ENCODE measurements at regions not wholly inside any gene's neighbourhood (a gene's known extent, or its start where the extent isn't known, plus 50 kb on each side); places are given as distances from the start of the nearest gene placed in this dataset.

DNA sequence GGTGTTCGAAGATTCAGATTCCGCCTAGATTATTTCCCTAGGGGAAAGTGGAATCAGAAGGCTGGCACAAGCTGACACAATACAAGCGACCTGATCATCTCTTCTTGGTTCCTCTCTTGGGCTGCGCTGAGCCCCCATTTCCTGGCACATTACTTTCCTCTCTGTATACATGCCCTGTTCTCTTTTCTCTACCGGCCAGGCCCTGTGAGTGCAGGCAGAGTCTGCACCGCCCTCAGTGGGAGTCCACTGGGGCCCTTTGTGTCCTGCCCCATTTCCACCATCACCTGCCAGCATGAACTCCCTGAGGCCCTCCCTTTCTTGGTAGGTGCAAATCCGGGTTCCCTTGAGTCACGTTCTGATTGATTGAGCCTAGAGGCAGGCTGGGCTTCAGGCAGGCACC lies 287.9 kb downstream of the MSX2 start:
- in situ Hi-C loops (cut with MboI; ENCODE audit: low pct_unique_long_range_greater_than_20kb in 2 of 9, low sequenced_read_pairs in 9 of 9, unreplicated experiment in 9 of 9) = no loop called here
- no peak for ATAC-seq (replicated peaks in 6 of 8)

DNA sequence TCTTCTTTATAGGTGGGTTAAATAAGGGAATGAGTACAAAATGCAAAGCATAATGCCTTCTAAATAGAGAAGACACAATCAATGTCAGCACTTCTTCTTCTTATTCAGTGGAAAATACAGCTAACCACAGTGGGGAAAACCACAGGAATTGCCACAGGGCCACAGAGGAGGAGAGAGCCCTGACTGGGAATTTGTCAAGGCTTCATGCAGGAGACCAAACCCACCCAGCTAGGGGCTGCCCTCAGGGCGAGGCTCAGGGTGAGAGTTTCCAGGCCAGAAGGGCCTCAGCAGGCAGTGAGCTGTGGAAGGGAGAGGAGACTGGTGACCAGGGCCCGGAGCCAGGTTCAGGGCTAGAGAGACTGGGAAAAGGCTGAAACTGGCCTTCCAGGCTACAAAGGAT lies 279.1 kb downstream of the MSX2 start:
- no peak for ATAC-seq (replicated peaks in 6 of 8)
- in situ Hi-C loops (cut with MboI; ENCODE audit: low pct_unique_long_range_greater_than_20kb in 2 of 9, low sequenced_read_pairs in 9 of 9, unreplicated experiment in 9 of 9) = no loop called here
- Histone ChIP-seq H3K4me1 (replicated peaks in 1 of 2) (no peaks in the 10 kb centered on the region), H3K27ac (no peak overlapping the region), H3K4me3 (no peak overlapping the region)
- 0 to 100% (median 71%) methylated on average over 1 to 2 of the region's 2 CpGs; no CpG with 5 or more reads in 7 of the 10 experiments for WGBS, 10 experiments

More for the DNA sequence above, 287.9 kb downstream of the MSX2 start:
- H3K4me3 ChIP-seq = no peak overlapping the region
- no peaks in the 10 kb centered on the region for H3K4me1 ChIP-seq (replicated peaks in 1 of 2)
- H3K27ac ChIP-seq = no peak overlapping the region
- WGBS, 10 experiments = 0 to 94% (median 74%) methylated on average over 1 to 8 of the region's 8 CpGs; no CpG with 5 or more reads in 1 of the 10 experiments

DNA sequence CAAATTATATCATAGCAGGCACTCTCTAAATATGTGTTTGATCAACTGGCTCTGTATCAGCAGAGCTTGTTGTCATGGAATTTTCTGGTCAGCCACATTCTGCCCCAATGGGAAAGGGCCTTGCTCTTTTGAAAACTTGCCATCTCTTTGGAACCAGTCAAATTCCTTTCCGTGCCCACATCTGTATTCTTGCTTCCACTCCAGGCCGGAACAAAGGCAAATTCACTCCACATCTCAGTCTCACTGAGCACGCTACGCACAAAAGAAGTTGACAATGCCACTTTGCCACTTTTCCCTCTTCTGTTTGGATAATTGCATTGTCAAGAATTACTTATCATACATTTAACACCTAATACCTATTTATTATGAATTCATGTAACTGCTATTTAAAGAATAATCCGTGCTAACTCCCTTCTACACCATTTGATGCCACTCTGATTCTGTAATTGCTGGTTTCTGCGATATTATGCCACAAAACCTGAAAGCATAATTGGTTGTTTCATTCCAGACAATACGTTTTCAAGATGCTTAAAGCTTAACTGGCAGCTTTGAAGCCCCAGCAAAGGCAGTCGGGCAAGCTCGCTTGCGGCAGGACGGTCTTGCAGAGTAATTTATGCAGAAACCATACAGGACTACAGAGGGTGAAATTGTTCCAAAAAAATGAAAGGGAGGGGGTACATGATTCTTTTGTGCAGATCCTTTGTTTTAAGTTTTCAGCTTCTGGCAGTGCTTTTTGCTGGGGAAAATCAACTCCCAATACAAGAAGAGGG lies 277.7 kb downstream of the MSX2 start:
- H3K27ac ChIP-seq = no peak overlapping the region
- H3K4me1 ChIP-seq (replicated peaks in 1 of 2) = no peaks in the 10 kb centered on the region
- in situ Hi-C loops (cut with MboI; ENCODE audit: low pct_unique_long_range_greater_than_20kb in 2 of 9, low sequenced_read_pairs in 9 of 9, unreplicated experiment in 9 of 9) = no loop called here
- no peak for ATAC-seq (replicated peaks in 6 of 8)
- H3K4me3 ChIP-seq = no peak overlapping the region
- WGBS, 10 experiments = 12 to 73% (median 62%) methylated on average over 2 to 11 of the region's 11 CpGs; no CpG with 5 or more reads in 1 of the 10 experiments

DNA sequence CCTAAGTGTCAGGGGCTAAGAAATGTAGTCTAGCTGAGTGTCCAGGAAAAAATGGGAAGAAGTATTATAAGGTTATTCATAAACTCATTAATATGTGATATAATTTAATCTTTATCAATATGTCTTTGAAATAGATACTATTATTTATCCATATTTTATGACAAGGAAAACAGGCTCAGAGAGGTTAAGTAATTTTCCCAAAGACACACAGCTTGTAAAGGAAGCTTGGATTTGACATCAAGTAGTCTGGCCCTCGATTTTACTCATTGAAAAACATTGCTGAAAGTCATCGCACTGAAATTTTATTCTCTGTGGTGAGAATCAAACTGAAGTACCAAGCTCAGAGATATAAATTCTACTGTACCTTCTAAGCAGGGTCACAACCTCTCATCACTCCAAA lies 276.9 kb downstream of the MSX2 start:
- Histone ChIP-seq H3K27ac (no peak overlapping the region), H3K4me3 (no peak overlapping the region), H3K4me1 (replicated peaks in 1 of 2) (no peaks in the 10 kb centered on the region)
- in situ Hi-C loops (cut with MboI; ENCODE audit: low pct_unique_long_range_greater_than_20kb in 2 of 9, low sequenced_read_pairs in 9 of 9, unreplicated experiment in 9 of 9) = no loop called here
- 16 to 86% (median 31%) methylated on average over 1 to 2 of the region's 2 CpGs; no CpG with 5 or more reads in 4 of the 10 experiments for WGBS, 10 experiments
- ATAC-seq (replicated peaks in 6 of 8) = no peak

DNA sequence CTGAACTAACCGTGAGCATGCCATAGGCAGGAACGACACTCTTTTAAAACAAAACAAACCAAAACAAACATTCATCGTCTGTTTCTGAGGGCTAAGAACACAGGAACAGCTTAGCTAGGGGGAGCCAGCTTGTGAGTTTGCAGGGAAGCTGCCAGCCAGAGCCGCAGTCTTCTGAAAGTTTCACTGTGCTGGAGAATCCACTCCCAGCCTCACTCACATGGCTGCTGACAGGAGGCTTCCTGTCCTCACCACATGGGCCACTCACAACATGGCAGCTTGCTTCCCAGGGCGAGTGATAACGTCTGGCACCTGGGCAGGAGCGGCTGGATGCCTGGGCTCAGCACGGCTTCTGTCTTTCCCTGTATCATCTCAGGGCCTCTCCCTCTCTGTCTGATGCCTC lies 275.2 kb downstream of the MSX2 start:
- WGBS, 10 experiments = 0 to 69% (median 35%) methylated on average over 1 to 8 of the region's 8 CpGs; no CpG with 5 or more reads in 4 of the 10 experiments
- in situ Hi-C loops (cut with MboI; ENCODE audit: low pct_unique_long_range_greater_than_20kb in 2 of 9, low sequenced_read_pairs in 9 of 9, unreplicated experiment in 9 of 9) = no loop called here
- no peaks in the 10 kb centered on the region for H3K4me1 ChIP-seq (replicated peaks in 1 of 2)
- ATAC-seq (replicated peaks in 6 of 8) = peak in 1 of 8 experiments; percentile 26
- no peak overlapping the region for H3K4me3 ChIP-seq
- H3K27ac ChIP-seq = no peak overlapping the region

DNA sequence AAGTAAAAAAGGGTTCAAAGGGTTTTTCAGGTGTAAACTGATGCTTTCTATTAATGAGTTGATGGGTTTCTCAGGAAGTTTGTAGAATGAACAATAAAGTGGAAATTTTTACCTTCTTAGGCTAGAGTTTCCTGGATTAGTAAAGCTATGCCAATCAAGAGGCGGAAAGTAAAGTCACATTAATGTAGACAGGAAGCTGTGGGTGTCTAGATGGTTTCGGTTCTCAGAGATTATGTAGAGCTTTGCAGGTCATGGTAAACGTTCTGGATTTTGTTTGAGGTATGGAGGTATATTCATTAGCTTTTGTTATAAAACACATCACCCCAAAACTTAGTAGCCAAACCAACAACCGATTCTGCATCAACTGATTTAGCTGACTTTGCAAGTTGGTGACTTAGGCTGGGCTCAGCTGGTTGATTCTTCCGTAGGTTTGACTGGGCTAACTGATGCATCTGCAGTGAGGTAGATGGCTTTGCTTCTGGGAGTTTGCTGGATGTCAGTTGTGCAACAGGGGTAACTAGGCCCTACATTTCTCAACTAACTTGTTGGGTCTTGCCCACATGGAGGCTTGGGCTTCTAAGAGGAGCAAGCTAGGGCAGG lies 273.8 kb downstream of the MSX2 start:
- Histone ChIP-seq H3K27ac (no peak overlapping the region), H3K4me1 (replicated peaks in 1 of 2) (no peaks in the 10 kb centered on the region), H3K4me3 (no peak overlapping the region)
- WGBS, 10 experiments = 10 to 100% (median 76%) methylated on average over 1 to 5 of the region's 5 CpGs; no CpG with 5 or more reads in 1 of the 10 experiments
- ATAC-seq (replicated peaks in 6 of 8) = no peak
- in situ Hi-C loops (cut with MboI; ENCODE audit: low pct_unique_long_range_greater_than_20kb in 2 of 9, low sequenced_read_pairs in 9 of 9, unreplicated experiment in 9 of 9) = no loop called here

DNA sequence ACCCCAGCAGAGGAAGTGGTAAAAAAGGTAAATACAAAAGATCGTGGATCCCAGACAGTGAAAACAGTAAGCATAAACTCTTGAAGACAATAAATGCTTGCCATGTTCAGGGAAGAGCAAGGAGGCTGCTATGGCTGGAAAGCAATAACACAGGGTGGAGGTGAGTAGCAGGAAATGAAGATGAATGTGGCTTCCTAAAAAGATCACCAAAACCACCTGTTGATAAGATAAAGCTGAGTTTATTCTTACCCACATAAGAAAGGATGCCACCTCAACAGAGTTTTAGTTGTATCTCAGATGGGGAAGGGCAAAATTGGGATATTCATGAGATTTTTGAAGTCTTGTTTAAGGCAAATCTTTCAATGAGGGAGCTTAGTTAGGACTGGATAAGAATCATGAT lies 273.3 kb downstream of the MSX2 start:
- no peak for ATAC-seq (replicated peaks in 6 of 8)
- Histone ChIP-seq H3K4me1 (replicated peaks in 1 of 2) (no peaks in the 10 kb centered on the region), H3K4me3 (no peak overlapping the region), H3K27ac (no peak overlapping the region)
- in situ Hi-C loops (cut with MboI; ENCODE audit: low pct_unique_long_range_greater_than_20kb in 2 of 9, low sequenced_read_pairs in 9 of 9, unreplicated experiment in 9 of 9) = no loop called here
- 0 to 83% (median 30%) methylated on average over 1 of the region's 1 CpG; no CpG with 5 or more reads in 2 of the 10 experiments for WGBS, 10 experiments

DNA sequence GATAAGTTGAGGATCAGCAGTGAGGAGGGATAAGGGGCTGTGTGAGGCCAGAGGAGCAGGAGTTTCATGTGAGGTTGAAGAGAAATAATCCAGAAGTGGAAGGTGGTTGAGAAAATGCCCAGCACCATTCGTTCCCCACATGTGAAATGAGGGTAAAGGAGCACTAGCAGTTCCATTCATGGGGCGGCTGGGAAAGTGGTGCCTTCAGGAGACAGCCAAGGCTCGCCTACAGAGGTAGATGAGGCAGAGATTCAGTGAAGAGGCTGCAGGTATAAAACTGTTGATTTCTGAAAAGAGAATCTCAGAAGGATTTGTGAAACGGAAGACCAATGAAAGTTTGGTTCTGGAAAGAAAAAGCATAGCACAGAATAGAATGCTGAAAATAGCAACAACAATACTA lies 272.6 kb downstream of the MSX2 start:
- no peaks in the 10 kb centered on the region for H3K4me1 ChIP-seq (replicated peaks in 1 of 2)
- 10 to 80% (median 50%) methylated on average over 1 to 4 of the region's 4 CpGs; no CpG with 5 or more reads in 4 of the 10 experiments for WGBS, 10 experiments
- no peak for ATAC-seq (replicated peaks in 6 of 8)
- in situ Hi-C loops (cut with MboI; ENCODE audit: low pct_unique_long_range_greater_than_20kb in 2 of 9, low sequenced_read_pairs in 9 of 9, unreplicated experiment in 9 of 9) = no loop called here
- no peak overlapping the region for H3K27ac ChIP-seq
- no peak overlapping the region for H3K4me3 ChIP-seq

DNA sequence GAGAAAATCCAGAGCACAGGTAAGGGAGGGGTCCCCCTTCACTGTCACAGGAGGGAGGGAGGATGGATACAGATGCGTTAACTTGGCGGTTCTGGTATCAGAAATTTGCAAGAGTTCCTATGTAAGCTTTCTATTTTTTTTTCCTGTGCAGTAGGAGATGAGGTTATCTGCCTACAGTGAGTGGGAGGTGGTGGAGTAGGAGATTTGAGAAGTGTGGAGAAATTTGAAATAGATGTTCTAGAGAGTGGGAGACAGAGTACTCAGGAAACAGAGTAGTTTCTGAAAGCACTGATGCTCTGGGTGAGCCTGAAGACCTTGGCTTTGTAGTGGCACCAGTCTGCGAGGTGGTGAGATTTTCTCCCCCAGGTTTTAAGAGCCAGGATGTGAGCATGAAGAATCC lies 271.4 kb downstream of the MSX2 start:
- no peak overlapping the region for H3K4me3 ChIP-seq
- no peak for ATAC-seq (replicated peaks in 6 of 8)
- no peaks in the 10 kb centered on the region for H3K4me1 ChIP-seq (replicated peaks in 1 of 2)
- in situ Hi-C loops (cut with MboI; ENCODE audit: low pct_unique_long_range_greater_than_20kb in 2 of 9, low sequenced_read_pairs in 9 of 9, unreplicated experiment in 9 of 9) = no loop called here
- WGBS, 10 experiments = 11 to 90% (median 40%) methylated on average over 1 to 3 of the region's 3 CpGs; no CpG with 5 or more reads in 3 of the 10 experiments
- no peak overlapping the region for H3K27ac ChIP-seq

DNA sequence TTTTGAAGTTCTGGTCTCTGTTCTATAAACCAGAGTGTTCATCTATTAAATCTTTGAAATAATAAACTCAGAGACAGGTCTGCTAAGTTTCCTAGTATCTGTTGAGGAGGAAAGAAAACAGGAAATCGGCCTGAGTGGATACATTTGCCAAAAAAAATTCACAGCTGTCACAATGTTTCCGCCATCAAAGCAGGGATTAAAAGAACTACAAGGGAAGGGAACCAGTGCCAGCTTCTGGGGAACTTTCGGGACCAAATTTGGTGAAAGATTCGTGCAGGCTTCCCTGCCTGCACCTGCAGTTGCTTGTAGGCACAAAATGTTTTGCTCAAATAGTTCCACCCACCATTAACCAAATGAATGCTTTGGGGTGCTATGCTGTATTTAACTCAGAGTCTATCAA lies 267.5 kb downstream of the MSX2 start:
- no peak overlapping the region for H3K27ac ChIP-seq
- WGBS, 10 experiments = 4 to 77% (median 50%) methylated on average over 1 to 4 of the region's 4 CpGs; no CpG with 5 or more reads in 1 of the 10 experiments
- H3K4me1 ChIP-seq (replicated peaks in 1 of 2) = no peaks in the 10 kb centered on the region
- ATAC-seq (replicated peaks in 6 of 8) = no peak
- in situ Hi-C loops (cut with MboI; ENCODE audit: low pct_unique_long_range_greater_than_20kb in 2 of 9, low sequenced_read_pairs in 9 of 9, unreplicated experiment in 9 of 9) = no loop called here
- H3K4me3 ChIP-seq = no peak overlapping the region

DNA sequence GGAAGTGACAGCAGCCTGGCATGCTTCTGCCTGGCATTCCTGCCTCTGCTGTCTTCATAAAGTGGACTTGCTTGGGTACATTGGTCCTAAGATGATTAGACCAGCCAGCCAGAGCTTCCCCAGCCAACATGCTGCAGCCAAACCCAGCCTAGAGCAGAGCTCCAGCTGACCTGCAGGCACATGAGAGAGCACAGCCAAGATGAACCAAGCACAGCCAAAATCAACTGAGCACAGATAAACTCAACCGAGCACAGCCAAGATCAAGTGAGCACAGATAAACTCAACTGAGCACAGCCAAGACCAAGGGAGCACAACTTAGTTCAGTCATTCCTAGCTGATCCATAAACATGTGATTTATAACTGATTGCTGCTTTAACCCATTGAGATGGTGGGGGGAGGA lies 266.5 kb downstream of the MSX2 start:
- ATAC-seq (replicated peaks in 6 of 8) = no peak
- 50 to 100% (median 90%) methylated on average over 1 of the region's 1 CpG; no CpG with 5 or more reads in 6 of the 10 experiments for WGBS, 10 experiments

DNA sequence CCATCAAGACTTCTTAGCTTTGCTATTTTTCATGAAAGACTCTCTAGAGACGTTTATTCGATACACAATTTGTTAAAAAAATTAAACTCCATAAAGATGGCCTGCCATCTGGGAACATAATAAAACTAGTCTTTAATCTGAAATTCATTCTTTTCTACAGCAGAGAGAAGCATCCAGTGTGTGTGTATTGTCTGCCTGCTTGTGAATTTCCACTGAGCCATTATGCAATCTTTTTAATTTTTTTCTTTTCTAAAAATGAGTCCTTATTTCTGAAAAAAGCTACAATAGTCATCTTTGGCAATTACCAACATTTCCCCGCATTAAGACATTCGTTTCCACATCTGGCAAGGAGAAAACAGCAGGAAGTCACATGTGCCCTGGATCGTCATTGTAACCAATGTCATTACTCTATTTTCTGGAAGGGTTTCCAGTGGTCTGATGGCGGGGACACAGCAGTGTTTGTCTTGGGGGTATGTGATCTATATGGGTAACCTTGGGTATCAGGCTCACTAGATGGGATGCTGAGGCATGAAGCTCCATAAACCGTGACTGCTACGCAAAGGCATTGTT lies 263.1 kb downstream of the MSX2 start:
- 3 to 87% (median 61%) methylated on average over 2 to 6 of the region's 8 CpGs; no CpG with 5 or more reads in 1 of the 10 experiments for WGBS, 10 experiments
- no peak overlapping the region for H3K4me3 ChIP-seq
- no peak for ATAC-seq (replicated peaks in 6 of 8)
- H3K27ac ChIP-seq = no peak overlapping the region
- in situ Hi-C loops (cut with MboI; ENCODE audit: low pct_unique_long_range_greater_than_20kb in 2 of 9, low sequenced_read_pairs in 9 of 9, unreplicated experiment in 9 of 9) = no loop called here
- no peaks in the 10 kb centered on the region for H3K4me1 ChIP-seq (replicated peaks in 1 of 2)

More for the DNA sequence above, 266.5 kb downstream of the MSX2 start:
- no peaks in the 10 kb centered on the region for H3K4me1 ChIP-seq (replicated peaks in 1 of 2)
- in situ Hi-C loops (cut with MboI; ENCODE audit: low pct_unique_long_range_greater_than_20kb in 2 of 9, low sequenced_read_pairs in 9 of 9, unreplicated experiment in 9 of 9) = no loop called here
- no peak overlapping the region for H3K4me3 ChIP-seq
- H3K27ac ChIP-seq = no peak overlapping the region

DNA sequence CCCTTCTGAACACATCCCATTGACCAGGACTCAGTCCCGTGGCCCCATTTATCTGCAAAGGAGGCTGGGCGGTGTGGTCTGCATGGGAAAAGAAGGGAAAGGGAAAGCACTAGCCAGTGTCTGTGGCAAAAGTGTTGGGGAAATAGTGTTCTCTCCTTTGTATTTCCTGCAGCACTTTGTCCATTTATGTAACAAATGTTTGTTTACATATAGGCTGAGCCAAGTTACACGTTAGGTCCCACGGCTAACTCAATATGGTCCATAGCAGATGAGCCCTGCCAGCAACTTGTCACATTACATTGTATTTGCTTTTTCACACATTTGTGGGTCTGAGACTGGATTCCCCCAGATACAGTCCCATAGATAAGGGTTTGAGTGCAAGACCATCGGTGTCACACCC lies 260.5 kb downstream of the MSX2 start:
- ATAC-seq (replicated peaks in 6 of 8) = no peak
- Histone ChIP-seq H3K4me1 (replicated peaks in 1 of 2) (no peaks in the 10 kb centered on the region), H3K27ac (no peak overlapping the region), H3K4me3 (no peak overlapping the region)
- in situ Hi-C loops (cut with MboI; ENCODE audit: low pct_unique_long_range_greater_than_20kb in 2 of 9, low sequenced_read_pairs in 9 of 9, unreplicated experiment in 9 of 9) = no loop called here
- WGBS, 10 experiments = 13 to 100% (median 80%) methylated on average over 1 to 4 of the region's 5 CpGs; no CpG with 5 or more reads in 1 of the 10 experiments

All from motor neuron (in vitro differentiated cells).